IMR-90 (cell line): ENCODE measurements at regions not wholly inside any gene's neighbourhood (a gene's known extent, or its start where the extent isn't known, plus 50 kb on each side); places are given as distances from the start of the nearest gene placed in this dataset.

Source experiments
- ATAC-seq: fragments of 200-7000 bp; cut with Tn5 transposase; 2 replicates; pipeline ENCODE4 v1.9.1; 2020; ENCODE audit warnings: low read depth, mild to moderate bottlenecking, moderate library complexity
- BruUV-seq: library from RNA; stranded (reverse); fragments of 400-500 nt; replicated peaks from 2 replicates; lab custom pipeline; 2021; lab: Mats Ljungman, UMichigan
- CTCF ChIA-PET: fragments of 300-600 bp; formaldehyde crosslinking; extraction: SDS; loops from one replicate; lab custom pipeline; 2021; ENCODE audit warnings: antibody characterized with exemption; lab: Yijun Ruan, JAX
- POLR2A ChIA-PET: fragments of 300-600 bp; sonication (Branson Sonifier 250); formaldehyde crosslinking; loops from one replicate; lab custom pipeline; 2022; ENCODE audit warnings: antibody characterized with exemption; ENCODE audit not compliant: unreplicated experiment; lab: Charles Lee
- DNase-seq: peaks from one replicate; pipeline ENCODE4 v3.0.0; 2013
- H2AFZ ChIP-seq: replicated peaks from 2 replicates; pipeline ENCODE3; 2013; ENCODE audit warnings: low read length, mild to moderate bottlenecking; ENCODE audit not compliant: poor library complexity
- H2AK5ac ChIP-seq: 2 replicates; pipeline ENCODE4 v1.6.1; 2013; ENCODE audit warnings: low read depth, low read length, inconsistent platforms
- H2AK9ac ChIP-seq: replicated peaks from 2 replicates; pipeline ENCODE3; 2013; ENCODE audit warnings: mild to moderate bottlenecking, low read depth, low read length, moderate library complexity; ENCODE audit not compliant: poor library complexity
- H2BK120ac ChIP-seq: 2 replicates; pipeline ENCODE4 v1.6.1; 2013; ENCODE audit warnings: low read depth, low read length, inconsistent platforms
- H2BK15ac ChIP-seq: 3 replicates; pipeline ENCODE4 v1.6.1; 2013; ENCODE audit warnings: low read depth, low read length, inconsistent platforms
- H2BK20ac ChIP-seq: 2 replicates; pipeline ENCODE4 v1.6.1; 2013; ENCODE audit warnings: low read depth, mild to moderate bottlenecking, inconsistent platforms, low read length, moderate library complexity
- H2BK5ac ChIP-seq: 2 replicates; pipeline ENCODE4 v1.6.1; 2013; ENCODE audit warnings: mild to moderate bottlenecking, low read depth, low read length, inconsistent platforms; ENCODE audit not compliant: poor library complexity, severe bottlenecking
- H3K14ac ChIP-seq: replicated peaks from 2 replicates; pipeline ENCODE4 v1.6.1; 2013; ENCODE audit warnings: low read depth, low read length, inconsistent platforms
- H3K18ac ChIP-seq: 2 replicates; pipeline ENCODE4 v1.6.1; 2013; ENCODE audit warnings: low read depth, low read length, control low read depth
- H3K23ac ChIP-seq: 2 replicates; pipeline ENCODE4 v1.6.1; 2013; ENCODE audit warnings: low read depth, low read length, inconsistent platforms
- H3K27ac ChIP-seq: 2 replicates; pipeline ENCODE4 v1.5.1; 2013; ENCODE audit warnings: mild to moderate bottlenecking, control low read depth, low read length; ENCODE audit not compliant: insufficient read depth
- H3K27me3 ChIP-seq: 2 replicates; pipeline ENCODE4 v1.6.1; 2013; ENCODE audit warnings: low read length; ENCODE audit not compliant: control insufficient read depth, insufficient read depth
- H3K36me3 ChIP-seq: 2 replicates; pipeline ENCODE4 v1.6.1; 2013; ENCODE audit warnings: low read length, mixed read lengths; ENCODE audit not compliant: control insufficient read depth, insufficient read depth
- H3K4ac ChIP-seq: 2 replicates; pipeline ENCODE4 v1.6.1; 2013; ENCODE audit warnings: low read depth, low read length, inconsistent platforms
- H3K4me1 ChIP-seq: 2 replicates; pipeline ENCODE4 v1.6.1; 2013; ENCODE audit warnings: low read length, mixed read lengths; ENCODE audit not compliant: control insufficient read depth, insufficient read depth
- H3K4me2 ChIP-seq: 2 replicates; pipeline ENCODE4 v1.6.1; 2013; ENCODE audit warnings: low read depth, mild to moderate bottlenecking, control low read depth, low read length, moderate library complexity
- H3K4me3 ChIP-seq: 2 replicates; pipeline ENCODE4 v1.5.1; 2013; ENCODE audit warnings: low read depth, mild to moderate bottlenecking, control low read depth, low read length, moderate library complexity; ENCODE audit not compliant: insufficient read depth
- H3K56ac ChIP-seq: 2 replicates; pipeline ENCODE4 v1.6.1; 2013; ENCODE audit warnings: low read length, inconsistent platforms; ENCODE audit not compliant: insufficient read depth; ENCODE audit errors: extremely low read depth
- H3K79me1 ChIP-seq, 2 experiments: 2 replicates each; pipeline ENCODE4 v1.6.1; 2013; ENCODE audit warnings: low read length in 2 of 2, inconsistent platforms in 1 of 2, low read depth in 1 of 2
- H3K9ac ChIP-seq: 2 replicates; pipeline ENCODE4 v1.6.1; 2013; ENCODE audit warnings: low read depth, low read length, control low read depth
- H3K9me1 ChIP-seq: 2 replicates; pipeline ENCODE4 v1.6.1; 2013; ENCODE audit warnings: low read length, inconsistent platforms; ENCODE audit not compliant: insufficient read depth
- H3K9me3 ChIP-seq: 2 replicates; pipeline ENCODE4 v1.6.1; 2013; ENCODE audit warnings: low read length; ENCODE audit not compliant: control insufficient read depth, insufficient read depth
- H4K20me1 ChIP-seq: 2 replicates; pipeline ENCODE4 v1.6.1; 2013; ENCODE audit warnings: low read length, inconsistent platforms; ENCODE audit not compliant: insufficient read depth
- H4K5ac ChIP-seq: 2 replicates; pipeline ENCODE4 v1.6.1; 2013; ENCODE audit warnings: mild to moderate bottlenecking, low read depth, low read length, control low read depth
- H4K8ac ChIP-seq, 2 experiments: 2 replicates each; pipeline ENCODE4 v1.6.1; 2013; ENCODE audit warnings: low read depth in 2 of 2, low read length in 2 of 2, control low read depth in 1 of 2, inconsistent platforms in 1 of 2
- H4K91ac ChIP-seq: 2 replicates; pipeline ENCODE4 v1.6.1; 2013; ENCODE audit warnings: low read depth, low read length, inconsistent platforms; ENCODE audit not compliant: insufficient read depth
- BHLHE40 ChIP-seq: fragments of 150-350 bp; IDR thresholded peaks from 2 replicates; pipeline ENCODE4 v1.6.1; 2016; ENCODE audit warnings: mild to moderate bottlenecking, low read depth, low read length
- CEBPB ChIP-seq: IDR thresholded peaks from 2 replicates; pipeline ENCODE4 v1.6.1; 2012; ENCODE audit warnings: low read depth, low read length, improper control_type of control experiment
- CHD1 ChIP-seq: IDR thresholded peaks from 2 replicates; pipeline ENCODE4 v1.6.1; 2012; ENCODE audit warnings: low read depth, low read length, improper control_type of control experiment
- ELK1 ChIP-seq: fragments of 150-350 bp; IDR thresholded peaks from 2 replicates; pipeline ENCODE4 v1.6.1; 2016; ENCODE audit warnings: low read depth, mild to moderate bottlenecking, low read length, moderate library complexity, borderline replicate concordance
- FOS ChIP-seq: fragments of 150-350 bp; IDR thresholded peaks from 2 replicates; pipeline ENCODE4 v1.6.1; 2016; ENCODE audit warnings: low read depth, low read length
- MAFK ChIP-seq: IDR thresholded peaks from 2 replicates; pipeline ENCODE4 v1.6.1; 2012; ENCODE audit warnings: low read depth, low read length, improper control_type of control experiment
- MAZ ChIP-seq: IDR thresholded peaks from 2 replicates; pipeline ENCODE4 v1.6.1; 2012; ENCODE audit warnings: low read depth, mild to moderate bottlenecking, low read length, improper control_type of control experiment, moderate library complexity, borderline replicate concordance
- MXI1 ChIP-seq: IDR thresholded peaks from 2 replicates; pipeline ENCODE4 v1.6.1; 2012; ENCODE audit warnings: low read depth, mild to moderate bottlenecking, low read length, moderate library complexity, borderline replicate concordance
- NFE2L2 ChIP-seq: fragments of 150-350 bp; IDR thresholded peaks from 2 replicates; pipeline ENCODE4 v1.6.1; 2016; ENCODE audit warnings: low read depth, mild to moderate bottlenecking, low read length
- POLR2A ChIP-seq: IDR thresholded peaks from 2 replicates; pipeline ENCODE4 v1.6.1; 2012; ENCODE audit warnings: mild to moderate bottlenecking, low read depth, low read length
- RAD21 ChIP-seq: IDR thresholded peaks from 2 replicates; pipeline ENCODE4 v1.6.1; 2012; ENCODE audit warnings: low read length, improper control_type of control experiment
- RCOR1 ChIP-seq: IDR thresholded peaks from 2 replicates; pipeline ENCODE4 v1.6.1; 2012; ENCODE audit warnings: mild to moderate bottlenecking, low read length, improper control_type of control experiment; ENCODE audit not compliant: insufficient replicate concordance
- RFX5 ChIP-seq: IDR thresholded peaks from 2 replicates; pipeline ENCODE4 v1.8.0; 2012; ENCODE audit warnings: low read depth, mild to moderate bottlenecking, low read length, moderate library complexity
- SMC3 ChIP-seq: fragments of 150-350 bp; IDR thresholded peaks from 2 replicates; pipeline ENCODE4 v1.6.1; 2016; ENCODE audit warnings: low read depth, mild to moderate bottlenecking, antibody characterized with exemption, low read length, moderate library complexity
- USF2 ChIP-seq: fragments of 150-350 bp; IDR thresholded peaks from 2 replicates; pipeline ENCODE4 v1.6.1; 2017; ENCODE audit warnings: mild to moderate bottlenecking, antibody characterized with exemption, low read length, low read depth
- WGBS, 2 experiments: methylation state at CpG; one replicate each; pipeline versions ENCODE4 v1.1.5 to v1.1.7; 2013; ENCODE audit warnings: missing lambda C conversion rate in 2 of 2; ENCODE audit not compliant: insufficient read length in 1 of 2; ENCODE audit errors: extremely low coverage in 2 of 2; 5-methylcytosine and 5-hydroxymethylcytosine counted together
- dilution Hi-C: fragments of 300-500 bp; cut with HindIII; formaldehyde crosslinking; loops from one replicate; pipeline ENCODE4 v1.14.3; 2018; ENCODE audit warnings: low sequenced_read_pairs; ENCODE audit not compliant: unreplicated experiment
- in situ Hi-C: fragments of 300-500 bp; cut with MboI; formaldehyde crosslinking; loops from 3 replicates; pipeline ENCODE4 v1.14.3; 2019; ENCODE audit warnings: low sequenced_read_pairs, inconsistent platforms, mixed read lengths
- intact Hi-C: fragments of 100-400 bp; cut with micrococcal nuclease; formaldehyde crosslinking; loops from 2 replicates; pipeline ENCODE4 v1.10.0; 2022
- TF ChIP-seq, protein P1 (sequence below): conservative IDR thresholded peaks from 2 replicates; pipeline ENCODE4 v1.5.1; 2012; ENCODE audit warnings: mild to moderate bottlenecking, low read depth, low read length, improper control_type of control experiment

GRCh38 chr3:34955680-34956079 lies 683.6 kb upstream of the ARPP21 start:
- no peak overlapping the region for H3K14ac ChIP-seq
- in situ Hi-C loops: no loop called here

More at GRCh38 chr3:34955680-34956079, 683.6 kb upstream of the ARPP21 start:
- intact Hi-C loops: no loop called here
- CTCF ChIA-PET: no interaction called here
- Histone ChIP-seq H3K4me3 (no peak overlapping the region), H3K56ac (no peak overlapping the region), H3K4me2 (no peak overlapping the region), H2BK15ac (no peak overlapping the region), H2AFZ (no peak overlapping the region), H3K4ac (no peak overlapping the region), H3K36me3 (no peaks in the 10 kb centered on the region), H2BK5ac (no peak overlapping the region), H3K18ac (no peak overlapping the region), H4K91ac (no peak overlapping the region), H3K79me1 (no peaks in the 10 kb centered on the region), H3K27ac (no peak overlapping the region), H3K23ac (no peak overlapping the region), H3K27me3 (no peaks in the 10 kb centered on the region), H3K9me1 (no peaks in the 10 kb centered on the region), H2BK20ac (no peak overlapping the region), H3K9me3 (peaks cover 4% of the 10 kb centered on the region; the same call in 1 of the 2 replicates), H3K4me1 (no peaks in the 10 kb centered on the region), H4K5ac (no peak overlapping the region), H2AK5ac (no peak overlapping the region), H3K9ac (no peak overlapping the region), H4K20me1 (no peaks in the 10 kb centered on the region), H2AK9ac (no peak overlapping the region), H4K8ac (no peak overlapping the region), H2BK120ac (no peak overlapping the region)
- no peak for ATAC-seq
- no peak for DNase-seq
- dilution Hi-C loops: no loop called here
- no TSS peak for BruUV-seq
- POLR2A ChIA-PET: no interaction called here
- no CpG with 5 or more reads among the region's 1 CpG for WGBS, 2 experiments
- TF ChIP-seq NFE2L2: no peak
- no peak for TF ChIP-seq MXI1
- TF ChIP-seq RAD21: no peak
- TF ChIP-seq SMC3: no peak
- TF ChIP-seq POLR2A: no peak
- TF ChIP-seq RCOR1: no peak
- no peak for TF ChIP-seq ELK1
- TF ChIP-seq BHLHE40: no peak
- TF ChIP-seq RFX5: no peak
- TF ChIP-seq FOS: no peak
- TF ChIP-seq CEBPB: no peak
- TF ChIP-seq MAFK: no peak
- no peak for TF ChIP-seq USF2
- no peak for TF ChIP-seq MAZ
- TF ChIP-seq, protein P1, sequence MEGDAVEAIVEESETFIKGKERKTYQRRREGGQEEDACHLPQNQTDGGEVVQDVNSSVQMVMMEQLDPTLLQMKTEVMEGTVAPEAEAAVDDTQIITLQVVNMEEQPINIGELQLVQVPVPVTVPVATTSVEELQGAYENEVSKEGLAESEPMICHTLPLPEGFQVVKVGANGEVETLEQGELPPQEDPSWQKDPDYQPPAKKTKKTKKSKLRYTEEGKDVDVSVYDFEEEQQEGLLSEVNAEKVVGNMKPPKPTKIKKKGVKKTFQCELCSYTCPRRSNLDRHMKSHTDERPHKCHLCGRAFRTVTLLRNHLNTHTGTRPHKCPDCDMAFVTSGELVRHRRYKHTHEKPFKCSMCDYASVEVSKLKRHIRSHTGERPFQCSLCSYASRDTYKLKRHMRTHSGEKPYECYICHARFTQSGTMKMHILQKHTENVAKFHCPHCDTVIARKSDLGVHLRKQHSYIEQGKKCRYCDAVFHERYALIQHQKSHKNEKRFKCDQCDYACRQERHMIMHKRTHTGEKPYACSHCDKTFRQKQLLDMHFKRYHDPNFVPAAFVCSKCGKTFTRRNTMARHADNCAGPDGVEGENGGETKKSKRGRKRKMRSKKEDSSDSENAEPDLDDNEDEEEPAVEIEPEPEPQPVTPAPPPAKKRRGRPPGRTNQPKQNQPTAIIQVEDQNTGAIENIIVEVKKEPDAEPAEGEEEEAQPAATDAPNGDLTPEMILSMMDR: no peak
- TF ChIP-seq CHD1: no peak
